ENCODE measurements at regions not wholly inside any gene's neighbourhood (a gene's known extent, or its start where the extent isn't known, plus 50 kb on each side); places are given as distances from the start of the nearest gene placed in this dataset.
A peak's percentile ranks its signal among the peaks of the same experiment; 100 is the strongest.

- Histone ChIP-seq H3K9me3 (ENCODE audit: insufficient read depth, low read depth, low read length) (no peaks in the 10 kb centered on the region), H3K9ac (ENCODE audit: low read length) (no peak overlapping the region), H3K79me2 (ENCODE audit: insufficient read depth, low read length) (no peaks in the 10 kb centered on the region), H3K4me3 (ENCODE audit: insufficient read depth, low read depth, low read length) (no peak overlapping the region), H3K4me2 (ENCODE audit: low read length) (peak overlapping the region; percentile 8), H3K27me3 (ENCODE audit: insufficient read depth, low read length) (no peaks in the 10 kb centered on the region), H4K20me1 (ENCODE audit: insufficient read depth, low read length) (no peaks in the 10 kb centered on the region), H3K4me1 (ENCODE audit: insufficient read depth, low read length) (no peaks in the 10 kb centered on the region), H3K27ac (ENCODE audit: low read depth, low read length) (no peak overlapping the region), H2AFZ (ENCODE audit: low read depth, low read length) (peak overlapping the region; percentile 14), H3K36me3 (ENCODE audit: insufficient read depth, low read length) (no peaks in the 10 kb centered on the region)
- Mint-ChIP-seq H3K4me3 (ENCODE audit: unreplicated experiment) (no peak overlapping the region), H3K4me1 (ENCODE audit: low read depth, unreplicated experiment) (no peaks in the 10 kb centered on the region), H3K27me3 (ENCODE audit: low read depth, unreplicated experiment) (no peaks in the 10 kb centered on the region), H3K9me3 (ENCODE audit: unreplicated experiment) (no peaks in the 10 kb centered on the region), H3K27ac (ENCODE audit: unreplicated experiment) (no peak overlapping the region), H3K36me3 (ENCODE audit: low read depth, unreplicated experiment) (peaks cover 14% of the 10 kb centered on the region)
- DNase-seq (ENCODE audit: low read depth) (peak; percentile 65), FAIRE-seq (no peak)
- TF ChIP-seq EZH2 (IDR thresholded peaks at IDR 0.05; ENCODE audit: insufficient read depth, low read length), result no peak
These were observed 50.5 kb upstream of the CD99 start for GRCh38 chrX:2640436-2641150.

GRCh38 chrX:2638279-2638678 lies 52.8 kb upstream of the CD99 start:
- Histone ChIP-seq H3K4me1 (ENCODE audit: insufficient read depth, low read length) (no peaks in the 10 kb centered on the region), H3K9ac (ENCODE audit: low read length) (no peak overlapping the region), H3K36me3 (ENCODE audit: insufficient read depth, low read length) (no peaks in the 10 kb centered on the region), H3K27me3 (ENCODE audit: insufficient read depth, low read length) (no peaks in the 10 kb centered on the region), H3K4me3 (ENCODE audit: insufficient read depth, low read depth, low read length) (no peak overlapping the region), H4K20me1 (ENCODE audit: insufficient read depth, low read length) (no peaks in the 10 kb centered on the region), H3K79me2 (ENCODE audit: insufficient read depth, low read length) (no peaks in the 10 kb centered on the region), H3K4me2 (ENCODE audit: low read length) (no peak overlapping the region), H2AFZ (ENCODE audit: low read depth, low read length) (no peak overlapping the region), H3K9me3 (ENCODE audit: insufficient read depth, low read depth, low read length) (no peaks in the 10 kb centered on the region), H3K27ac (ENCODE audit: low read depth, low read length) (no peak overlapping the region)
- no peak overlapping the region for H3K27ac Mint-ChIP-seq (ENCODE audit: unreplicated experiment)
- no peaks in the 10 kb centered on the region for H3K27me3 Mint-ChIP-seq (ENCODE audit: low read depth, unreplicated experiment)
- H3K9me3 Mint-ChIP-seq (ENCODE audit: unreplicated experiment), result no peaks in the 10 kb centered on the region
- TF ChIP-seq EZH2 (IDR thresholded peaks at IDR 0.05; ENCODE audit: insufficient read depth, low read length) (no peak), CTCF (IDR thresholded peaks at IDR 0.05; ENCODE audit: insufficient read depth, low read depth, low read length) (no peak)
- DNase-seq (ENCODE audit: low read depth) (no peak), FAIRE-seq (no peak)
- H3K4me3 Mint-ChIP-seq (ENCODE audit: unreplicated experiment), result no peak overlapping the region
- H3K4me1 Mint-ChIP-seq (ENCODE audit: low read depth, unreplicated experiment), result no peaks in the 10 kb centered on the region
- peaks cover 12% of the 10 kb centered on the region for H3K36me3 Mint-ChIP-seq (ENCODE audit: low read depth, unreplicated experiment)

- peaks cover 29% of the 10 kb centered on the region for H3K36me3 Mint-ChIP-seq (ENCODE audit: low read depth, unreplicated experiment)
- H3K27me3 ChIP-seq (ENCODE audit: insufficient read depth, low read length), result no peaks in the 10 kb centered on the region
- H3K27me3 Mint-ChIP-seq (ENCODE audit: low read depth, unreplicated experiment), result no peaks in the 10 kb centered on the region
- no peaks in the 10 kb centered on the region for H3K4me1 ChIP-seq (ENCODE audit: insufficient read depth, low read length)
- H3K4me1 Mint-ChIP-seq (ENCODE audit: low read depth, unreplicated experiment), result no peaks in the 10 kb centered on the region
- no peaks in the 10 kb centered on the region for H4K20me1 ChIP-seq (ENCODE audit: insufficient read depth, low read length)
- H3K4me3 Mint-ChIP-seq (ENCODE audit: unreplicated experiment), result no peak overlapping the region
- H3K4me2 ChIP-seq (ENCODE audit: low read length), result no peak overlapping the region
- DNase-seq (ENCODE audit: low read depth) (no peak), FAIRE-seq (no peak)
- H3K9me3 ChIP-seq (ENCODE audit: insufficient read depth, low read depth, low read length), result no peaks in the 10 kb centered on the region
- H3K79me2 ChIP-seq (ENCODE audit: insufficient read depth, low read length), result no peaks in the 10 kb centered on the region
- no peak for TF ChIP-seq EZH2 (IDR thresholded peaks at IDR 0.05; ENCODE audit: insufficient read depth, low read length)
- TF ChIP-seq CTCF (IDR thresholded peaks at IDR 0.05; ENCODE audit: insufficient read depth, low read depth, low read length), result no peak
- H3K9ac ChIP-seq (ENCODE audit: low read length), result no peak overlapping the region
- H3K27ac Mint-ChIP-seq (ENCODE audit: unreplicated experiment), result no peak overlapping the region
- no peak overlapping the region for H3K4me3 ChIP-seq (ENCODE audit: insufficient read depth, low read depth, low read length)
- H3K9me3 Mint-ChIP-seq (ENCODE audit: unreplicated experiment), result peaks cover 10% of the 10 kb centered on the region
- H3K27ac ChIP-seq (ENCODE audit: low read depth, low read length), result no peak overlapping the region
- no peaks in the 10 kb centered on the region for H3K36me3 ChIP-seq (ENCODE audit: insufficient read depth, low read length)
- H2AFZ ChIP-seq (ENCODE audit: low read depth, low read length), result no peak overlapping the region
These were observed 55.8 kb upstream of the CD99 start for GRCh38 chrX:2635342-2635741.

Data from astrocyte (in vitro differentiated cells and primary cell).